ENCODE measurements at regions not wholly inside any gene's neighbourhood (a gene's known extent, or its start where the extent isn't known, plus 50 kb on each side); places are given as distances from the start of the nearest gene placed in this dataset.

- no peak overlapping the region for H3K4me3 ChIP-seq (replicated peaks; ENCODE audit: low read depth, low read length)
- DNase-seq (ENCODE audit: low read depth): no peak
- TF ChIP-seq CTCF (IDR thresholded peaks at IDR 0.05; ENCODE audit: low read length, missing control alignments): no peak
These were observed 92.8 kb upstream of the SLC44A1 start for GRCh38 chr9:105151686-105151995.

- no peak overlapping the region for H3K4me3 ChIP-seq (replicated peaks; ENCODE audit: low read depth, low read length)
- DNase-seq (ENCODE audit: low read depth): peak; percentile 67
- no peak for TF ChIP-seq CTCF (IDR thresholded peaks at IDR 0.05; ENCODE audit: low read length, missing control alignments)
These were observed 89.7 kb upstream of the SLC44A1 start for GRCh38 chr9:105154723-105155191.

GRCh38 chr9:105157171-105157583 is 87.3 kb upstream of the SLC44A1 start:
- H3K4me3 ChIP-seq (replicated peaks; ENCODE audit: low read depth, low read length): no peak overlapping the region
- TF ChIP-seq CTCF (IDR thresholded peaks at IDR 0.05; ENCODE audit: low read length, missing control alignments): peak; percentile 50
- peak; percentile 87 for DNase-seq (ENCODE audit: low read depth)

- no peak for TF ChIP-seq CTCF (IDR thresholded peaks at IDR 0.05; ENCODE audit: low read length, missing control alignments)
- H3K4me3 ChIP-seq (replicated peaks; ENCODE audit: low read depth, low read length): no peak overlapping the region
- no peak for DNase-seq (ENCODE audit: low read depth)
These were observed 86.4 kb upstream of the SLC44A1 start for GRCh38 chr9:105158020-105158419.

GRCh38 chr9:105158898-105159297 is 85.6 kb upstream of the SLC44A1 start:
- DNase-seq (ENCODE audit: low read depth): no peak
- no peak for TF ChIP-seq CTCF (IDR thresholded peaks at IDR 0.05; ENCODE audit: low read length, missing control alignments)
- H3K4me3 ChIP-seq (replicated peaks; ENCODE audit: low read depth, low read length): no peak overlapping the region

- H3K4me3 ChIP-seq (replicated peaks; ENCODE audit: low read depth, low read length): no peak overlapping the region
- TF ChIP-seq CTCF (IDR thresholded peaks at IDR 0.05; ENCODE audit: low read length, missing control alignments): no peak
- DNase-seq (ENCODE audit: low read depth): peak; percentile 50
These were observed 75.6 kb upstream of the SLC44A1 start for GRCh38 chr9:105168870-105169319.

- no peak overlapping the region for H3K4me3 ChIP-seq (replicated peaks; ENCODE audit: low read depth, low read length)
- TF ChIP-seq CTCF (IDR thresholded peaks at IDR 0.05; ENCODE audit: low read length, missing control alignments): no peak
- DNase-seq (ENCODE audit: low read depth): no peak
These were observed 73.4 kb upstream of the SLC44A1 start for GRCh38 chr9:105171076-105171475.
